Colonic mucosa (tissue), 4 donors: ENCODE measurements at regions not wholly inside any gene's neighbourhood (a gene's known extent, or its start where the extent isn't known, plus 50 kb on each side); places are given as distances from the start of the nearest gene placed in this dataset.
"Not testable (repeated sequence)": the region's sequence is repeated elsewhere in the genome, so short reads cannot be mapped to it uniquely, and the experiment has no call there.

Source experiments
- DNase-seq: peaks from one replicate; pipeline ENCODE4 v3.0.0-alpha.2; 2020
- H3K27ac ChIP-seq: fragments of 200-600 bp; one replicate; pipeline ENCODE4 v1.8.0; 2021
- H3K27me3 ChIP-seq: fragments of 200-600 bp; one replicate; pipeline ENCODE4 v1.8.0; 2021
- H3K36me3 ChIP-seq: fragments of 200-600 bp; one replicate; pipeline ENCODE4 v1.8.0; 2021
- H3K4me1 ChIP-seq: fragments of 200-600 bp; one replicate; pipeline ENCODE4 v1.8.0; 2021; ENCODE audit warnings: mild to moderate bottlenecking
- H3K4me3 ChIP-seq: fragments of 200-600 bp; one replicate; pipeline ENCODE4 v1.8.0; 2021
- H3K9ac ChIP-seq, 2 donors: one replicate each; pipeline ENCODE4 v1.7.0; 2013; ENCODE audit warnings: control low read depth in 2 of 2, low read depth in 2 of 2, low read length in 2 of 2
- H3K9me3 ChIP-seq: fragments of 200-600 bp; one replicate; pipeline ENCODE4 v1.8.0; 2021
- CTCF ChIP-seq: fragments of 200-600 bp; IDR thresholded peaks from one replicate; pipeline ENCODE4 v1.8.0; 2022; ENCODE audit warnings: antibody characterized with exemption, mild to moderate bottlenecking
- intact Hi-C: fragments of 100-400 bp; cut with DNase I; formaldehyde crosslinking; loops from one replicate; pipeline ENCODE4 v1.14.1; 2022
- donor health status: healthy.
- donor health status: DM: no; HTN: no; CAD: no.
- donor health status: DM: no; HTN: no; CAD: no.

GRCh38 chr11:122405547-122406341, 249.8 kb upstream of the UBASH3B start:
- H3K9me3 ChIP-seq: no peaks in the 10 kb centered on the region
- TF ChIP-seq CTCF: no peak
- DNase-seq: no peak
- no peak overlapping the region for H3K4me3 ChIP-seq
- no peaks in the 10 kb centered on the region for H3K4me1 ChIP-seq
- no peak overlapping the region for H3K9ac ChIP-seq
- no peak overlapping the region for H3K27ac ChIP-seq
- intact Hi-C loops: no loop called here
- H3K27me3 ChIP-seq: no peaks in the 10 kb centered on the region
- H3K36me3 ChIP-seq: no peaks in the 10 kb centered on the region

GRCh38 chr11:122404571-122404970, 251.0 kb upstream of the UBASH3B start:
- intact Hi-C loops: no loop called here

GRCh38 chr11:122401581-122401980, 253.9 kb upstream of the UBASH3B start:
- H3K4me1 ChIP-seq, H3K9ac ChIP-seq, H3K36me3 ChIP-seq, intact Hi-C loops, DNase-seq, H3K9me3 ChIP-seq, H3K4me3 ChIP-seq, H3K27me3 ChIP-seq, H3K27ac ChIP-seq: not testable (repeated sequence)

More at GRCh38 chr11:122404571-122404970, 251.0 kb upstream of the UBASH3B start:
- DNase-seq: no peak
- no peaks in the 10 kb centered on the region for H3K27me3 ChIP-seq
- no peak overlapping the region for H3K4me3 ChIP-seq
- H3K36me3 ChIP-seq: no peaks in the 10 kb centered on the region
- no peak overlapping the region for H3K27ac ChIP-seq
- no peaks in the 10 kb centered on the region for H3K9me3 ChIP-seq
- no peaks in the 10 kb centered on the region for H3K4me1 ChIP-seq
- H3K9ac ChIP-seq: no peak overlapping the region
- no peak for TF ChIP-seq CTCF

GRCh38 chr11:122399375-122399774, 256.1 kb upstream of the UBASH3B start:
- no peak for TF ChIP-seq CTCF
- no peaks in the 10 kb centered on the region for H3K27me3 ChIP-seq
- no peak overlapping the region for H3K27ac ChIP-seq
- H3K9me3 ChIP-seq: no peaks in the 10 kb centered on the region
- no peak overlapping the region for H3K4me3 ChIP-seq
- no peak for DNase-seq
- H3K4me1 ChIP-seq: no peaks in the 10 kb centered on the region
- intact Hi-C loops: no loop called here
- no peak overlapping the region for H3K9ac ChIP-seq
- no peaks in the 10 kb centered on the region for H3K36me3 ChIP-seq

- no peaks in the 10 kb centered on the region for H3K4me1 ChIP-seq
- no peak overlapping the region for H3K9ac ChIP-seq
- no peak overlapping the region for H3K4me3 ChIP-seq
- no peak for DNase-seq
- no peaks in the 10 kb centered on the region for H3K27me3 ChIP-seq
- H3K36me3 ChIP-seq: no peaks in the 10 kb centered on the region
- intact Hi-C loops: no loop called here
- H3K27ac ChIP-seq: no peak overlapping the region
- TF ChIP-seq CTCF: no peak
- no peaks in the 10 kb centered on the region for H3K9me3 ChIP-seq
These were observed 256.7 kb upstream of the UBASH3B start for GRCh38 chr11:122398851-122399250.

- no peak for TF ChIP-seq CTCF
- no peaks in the 10 kb centered on the region for H3K9me3 ChIP-seq
- no peak overlapping the region for H3K4me3 ChIP-seq
- DNase-seq: no peak
- no peaks in the 10 kb centered on the region for H3K4me1 ChIP-seq
- no peak overlapping the region for H3K27ac ChIP-seq
- intact Hi-C loops: no loop called here
- H3K36me3 ChIP-seq: no peaks in the 10 kb centered on the region
- no peaks in the 10 kb centered on the region for H3K27me3 ChIP-seq
- H3K9ac ChIP-seq: no peak overlapping the region
These were observed 257.4 kb upstream of the UBASH3B start for GRCh38 chr11:122398167-122398566.
